OCI-LY3 (cell line): ENCODE measurements at regions not wholly inside any gene's neighbourhood (a gene's known extent, or its start where the extent isn't known, plus 50 kb on each side); places are given as distances from the start of the nearest gene placed in this dataset.

Source experiments
- CTCF ChIP-seq: fragments of 200-600, 300-600 bp; sonication (generic); IDR thresholded peaks from 2 replicates; pipeline ENCODE4 v1.5.1; 2014; ENCODE audit warnings: antibody characterized with exemption, low read length, low read depth
- EZH2phosphoT487 ChIP-seq: fragments of 200-600 bp; shearing (Covaris generic); IDR thresholded peaks from 2 replicates; pipeline ENCODE4 v1.6.1; 2018; ENCODE audit warnings: antibody characterized with exemption, mixed run types, low read depth

GRCh38 chr13:53215563-53215962, 186.9 kb downstream of the OLFM4 start:
- TF ChIP-seq CTCF = no peak
- no peak for TF ChIP-seq EZH2phosphoT487
